HG03354 (cell line): ENCODE measurements at regions not wholly inside any gene's neighbourhood (a gene's known extent, or its start where the extent isn't known, plus 50 kb on each side); places are given as distances from the start of the nearest gene placed in this dataset.
"Not testable (repeated sequence)": the region's sequence is repeated elsewhere in the genome, so short reads cannot be mapped to it uniquely, and the experiment has no call there.

Source experiments
- ATAC-seq: cut with Tn5 transposase; IDR thresholded peaks from one replicate; pipeline ENCODE4 v1.9.1; 2021; ENCODE audit warnings: mild to moderate bottlenecking; ENCODE audit not compliant: unreplicated experiment, poor library complexity, severe bottlenecking

DNA sequence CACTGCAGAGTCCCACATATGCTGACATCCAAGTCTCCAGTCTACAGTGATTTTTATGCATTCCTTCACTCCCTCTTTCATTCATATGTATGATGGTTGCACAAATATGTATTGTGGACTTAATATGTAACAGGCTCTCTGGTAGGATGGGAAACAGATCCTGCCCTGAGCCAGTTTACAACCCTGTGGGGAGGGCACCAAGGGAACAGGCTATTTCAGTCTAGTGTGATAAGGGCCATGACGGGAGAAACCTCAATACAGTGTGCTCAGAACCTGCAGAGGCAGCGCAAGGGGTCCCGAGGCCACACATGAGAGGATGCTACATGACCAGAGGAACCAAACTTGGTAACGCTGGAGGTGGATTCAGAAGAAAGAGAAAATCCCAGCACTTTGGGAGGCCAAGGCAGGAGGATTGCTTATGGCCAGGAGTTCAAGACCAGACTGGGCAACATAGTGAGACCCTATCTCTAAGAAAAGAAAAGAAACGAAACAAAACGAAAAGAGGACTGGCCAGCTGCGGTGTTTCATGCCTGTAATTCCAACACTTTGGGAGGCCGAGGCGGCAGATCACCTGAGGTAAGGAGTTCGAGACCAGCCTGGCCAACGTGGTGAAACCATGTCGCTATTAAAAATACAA, 249.8 kb upstream of the JARID2 start:
- ATAC-seq: no peak

GRCh38 chr6:14996892-14997291, 249.0 kb upstream of the JARID2 start:
- ATAC-seq: no peak

DNA sequence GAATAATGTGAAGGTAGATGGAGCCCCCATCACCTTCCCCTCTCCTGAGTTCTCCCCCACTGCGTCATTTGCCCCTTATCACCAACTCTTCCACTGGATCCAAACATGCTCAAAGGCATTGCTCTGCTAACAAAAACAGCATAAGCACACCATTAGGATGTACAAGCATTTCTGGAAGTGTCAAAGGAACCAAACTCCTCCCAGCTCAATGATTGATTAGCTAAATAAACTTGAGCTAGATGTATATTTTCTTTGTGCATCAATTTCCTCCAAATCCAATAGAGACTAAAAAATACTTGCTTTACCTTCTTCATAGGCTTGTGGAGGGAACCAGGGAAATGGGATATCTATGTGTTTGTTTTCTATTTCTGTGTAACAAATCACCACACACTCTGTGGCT, 248.4 kb upstream of the JARID2 start:
- no peak for ATAC-seq

GRCh38 chr6:14999106-14999505, 246.8 kb upstream of the JARID2 start:
- ATAC-seq: no peak

DNA sequence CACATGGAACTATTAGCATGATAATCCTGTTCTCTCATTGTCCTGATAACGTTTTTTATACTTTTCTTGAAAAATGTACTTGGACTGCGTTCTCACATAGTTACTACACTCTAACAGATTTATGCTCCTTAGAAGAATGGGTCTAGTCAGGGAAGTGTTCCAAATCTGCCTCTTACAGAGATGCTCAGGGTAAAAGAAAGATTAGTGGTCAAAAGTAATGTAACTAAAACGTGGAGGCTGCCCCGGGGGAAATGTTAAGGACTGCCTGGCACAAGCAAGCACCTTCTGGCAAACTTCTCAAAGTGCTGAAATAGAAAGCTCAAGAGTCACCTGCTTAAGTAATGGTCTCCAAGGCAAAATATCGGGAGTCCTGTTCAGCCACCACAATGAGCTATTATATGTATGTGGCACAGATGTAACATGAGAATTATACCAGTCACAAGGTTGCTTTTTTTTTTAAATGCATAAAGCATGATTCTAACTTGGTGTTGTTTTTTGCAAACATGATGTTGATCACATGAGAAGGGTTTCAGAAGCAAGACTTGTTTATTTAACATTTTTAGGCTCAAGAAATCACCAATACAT, 244.5 kb upstream of the JARID2 start:
- no peak for ATAC-seq

DNA sequence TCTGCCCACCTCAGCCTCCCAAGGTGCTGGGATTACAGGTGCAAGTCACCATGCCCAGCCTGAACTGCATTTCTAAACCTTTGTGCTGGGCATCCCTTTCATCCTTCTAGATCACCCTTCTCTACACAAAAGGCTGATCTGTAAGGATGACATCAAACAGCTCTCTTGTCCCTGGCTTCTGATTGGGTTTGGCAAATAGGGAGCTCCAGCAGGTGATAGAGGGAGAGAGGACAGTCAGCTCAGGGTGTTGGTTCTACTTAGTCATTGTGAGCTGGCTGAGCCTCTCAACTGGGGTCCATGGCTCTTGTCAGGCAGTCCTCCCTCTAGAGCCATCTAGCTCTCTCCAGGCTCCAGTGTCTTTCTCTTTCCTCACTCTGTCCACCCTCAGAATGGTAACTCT, 237.6 kb upstream of the JARID2 start:
- no peak for ATAC-seq

GRCh38 chr6:15014958-15015357, 230.9 kb upstream of the JARID2 start:
- no peak for ATAC-seq

- ATAC-seq: no peak
These were observed 229.1 kb upstream of the JARID2 start for GRCh38 chr6:15016813-15017212.

DNA sequence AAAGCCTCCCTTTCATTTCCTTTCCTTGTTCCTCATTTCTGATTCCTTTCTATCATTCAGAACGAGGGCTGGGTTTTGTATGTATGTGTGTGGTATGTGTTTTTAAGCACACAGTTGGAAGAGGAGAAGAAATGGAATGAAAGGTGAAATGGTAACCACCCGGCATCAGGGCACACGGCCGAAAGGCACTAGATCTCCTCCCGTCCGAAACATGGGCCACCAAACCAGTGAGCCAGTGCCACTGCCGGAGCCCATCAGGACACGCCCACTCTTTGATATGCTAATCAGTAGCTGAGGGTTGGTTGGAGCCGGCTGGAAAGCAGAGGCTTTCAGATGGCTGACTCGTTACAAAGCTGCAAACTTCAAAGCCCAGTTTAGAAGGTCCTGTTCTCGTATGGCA, 228.6 kb upstream of the JARID2 start:
- ATAC-seq: no peak

- no peak for ATAC-seq
These were observed 228.1 kb upstream of the JARID2 start for GRCh38 chr6:15017803-15018202.

DNA sequence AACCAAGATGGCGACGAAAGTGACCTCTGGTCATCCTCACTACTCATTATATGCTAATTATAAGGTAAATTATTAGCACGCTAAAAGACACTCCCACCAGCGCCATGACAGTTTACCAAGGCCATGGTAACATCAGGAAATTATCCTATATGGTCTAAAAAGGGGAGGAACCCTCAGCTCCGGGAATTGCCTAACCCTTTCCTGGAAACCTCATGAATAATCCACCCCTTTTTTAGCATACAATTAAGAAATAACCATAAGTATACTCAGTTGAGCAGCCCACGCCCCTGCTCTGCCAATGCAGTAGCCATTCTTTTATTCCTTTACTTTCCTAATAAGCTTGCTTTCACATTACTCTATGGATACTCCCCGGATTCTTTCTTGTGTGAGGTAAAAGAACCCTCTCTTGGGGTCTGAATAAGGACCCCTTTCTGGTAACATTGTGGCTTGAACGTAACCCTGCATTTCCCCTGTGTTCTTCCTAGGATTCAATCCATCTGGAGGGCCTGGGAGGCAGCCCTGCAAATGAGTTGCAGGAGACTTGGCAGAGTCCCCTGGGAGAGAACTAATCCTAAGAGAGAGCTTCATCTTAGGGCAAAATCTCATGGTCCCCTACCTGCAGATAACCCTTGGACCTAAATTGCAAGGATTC, 225.6 kb upstream of the JARID2 start:
- no peak for ATAC-seq

DNA sequence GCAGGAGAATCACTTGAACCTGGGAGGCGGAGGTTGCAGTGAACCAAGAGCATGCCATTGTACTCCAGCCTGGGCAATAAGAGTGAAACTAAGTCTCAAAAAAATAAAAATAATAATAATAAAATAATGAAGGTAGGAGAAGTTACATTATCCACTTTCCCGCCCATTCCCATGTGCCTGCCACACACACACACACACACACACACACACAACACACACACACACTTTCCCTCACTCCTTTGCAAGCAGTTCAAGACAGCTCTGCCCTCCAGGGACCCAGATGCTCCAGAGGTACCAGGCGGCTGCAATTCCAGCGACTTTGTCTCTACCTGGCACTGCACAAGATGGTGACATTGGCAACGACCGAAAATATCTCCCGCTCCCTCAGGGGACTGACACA, 224.8 kb upstream of the JARID2 start:
- ATAC-seq: no peak

DNA sequence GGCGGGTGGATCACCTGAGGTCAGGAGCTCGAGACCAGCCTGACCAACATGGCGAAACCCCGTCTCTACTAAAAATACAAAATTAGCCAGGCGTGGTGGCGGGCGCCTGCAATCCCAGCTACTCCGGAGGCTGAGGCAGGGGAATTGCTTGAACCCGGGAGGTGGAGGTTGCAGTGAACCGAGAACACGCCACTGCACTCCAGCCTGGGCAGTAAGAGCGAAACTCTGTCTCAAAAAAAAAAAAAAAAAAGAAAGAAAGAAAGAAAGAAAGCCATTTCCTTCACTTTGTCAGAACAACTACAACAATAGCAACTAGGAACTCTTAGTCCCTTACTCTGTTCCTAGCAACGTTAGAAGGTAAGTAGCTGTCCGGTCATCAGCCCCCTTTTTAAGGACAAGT, 222.9 kb upstream of the JARID2 start:
- not testable (repeated sequence) for ATAC-seq

DNA sequence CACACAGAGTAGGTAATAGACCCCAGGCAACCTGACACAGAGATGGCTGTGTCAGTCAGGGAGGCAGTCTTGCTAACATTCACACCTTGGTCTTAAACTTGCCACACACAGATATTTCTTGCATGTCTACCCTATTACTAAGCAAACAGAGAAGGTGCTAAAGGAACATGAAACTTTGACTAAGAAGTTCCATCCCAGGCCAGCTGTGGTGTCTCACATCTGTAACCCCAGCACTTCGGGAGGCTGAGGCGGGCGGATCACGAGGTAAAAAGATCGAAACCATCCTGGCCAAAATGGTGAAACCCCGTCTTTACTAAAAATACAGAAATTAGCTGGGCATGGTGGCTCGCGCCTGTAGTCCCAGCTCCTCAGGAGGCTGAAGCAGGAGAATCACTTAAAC, 222.4 kb upstream of the JARID2 start:
- ATAC-seq: peak; percentile 93

DNA sequence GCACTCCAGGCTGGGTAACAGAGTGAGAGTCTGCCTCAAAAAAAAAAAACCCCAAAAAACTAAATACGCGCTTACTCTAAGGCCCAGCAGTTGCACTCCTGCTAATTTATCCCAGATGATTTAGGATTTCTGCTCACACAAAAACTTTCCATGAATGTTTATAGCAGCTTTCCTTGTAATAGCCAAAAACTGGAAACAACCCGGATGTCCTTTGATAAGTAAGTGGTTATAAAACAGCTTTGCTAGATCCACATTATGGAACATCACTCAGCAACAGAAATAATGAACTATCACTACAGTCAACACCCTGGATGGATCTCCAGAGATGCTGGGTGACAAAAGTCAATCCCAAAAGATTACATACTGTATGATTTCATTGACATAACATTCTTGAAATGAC, 220.4 kb upstream of the JARID2 start:
- ATAC-seq: no peak

DNA sequence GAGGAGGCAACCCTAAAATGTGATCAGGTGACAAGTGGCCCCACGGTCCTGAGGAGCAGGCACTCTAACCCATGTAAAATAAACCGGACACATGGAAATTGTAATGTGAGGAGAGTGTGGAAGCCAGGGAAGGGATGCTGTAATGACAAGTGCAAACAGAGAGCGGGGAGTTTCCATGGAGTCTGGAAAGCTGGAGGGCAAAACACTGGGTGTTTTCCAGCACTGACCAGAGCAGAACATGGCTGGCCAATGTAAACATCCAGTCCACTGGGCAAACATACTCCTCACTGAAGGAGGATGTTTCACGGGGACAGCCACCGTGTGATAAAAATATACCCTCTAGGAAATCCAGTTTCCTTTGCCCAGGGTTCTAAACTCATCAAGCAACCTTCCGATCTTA, 219.0 kb upstream of the JARID2 start:
- ATAC-seq: no peak

- ATAC-seq: no peak
These were observed 218.4 kb upstream of the JARID2 start for GRCh38 chr6:15027472-15027871.

DNA sequence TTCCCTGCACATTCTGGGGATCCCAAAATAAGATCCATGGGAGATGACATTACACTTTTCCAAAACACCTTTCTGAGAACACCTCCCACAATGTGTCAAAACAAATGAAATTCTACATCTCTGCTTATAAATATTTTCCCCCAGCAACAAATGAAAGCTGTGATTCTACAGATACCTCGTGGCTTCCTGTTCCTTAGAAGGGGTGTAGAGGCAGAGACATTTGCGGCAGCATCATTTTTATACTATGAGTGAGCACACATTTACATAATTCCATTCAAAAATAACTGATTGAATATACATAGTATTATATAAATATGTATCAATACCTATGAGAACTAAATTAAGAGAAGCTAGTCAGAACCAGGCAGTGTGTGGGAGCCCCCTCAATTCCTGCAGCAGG, 213.9 kb upstream of the JARID2 start:
- ATAC-seq: no peak

DNA sequence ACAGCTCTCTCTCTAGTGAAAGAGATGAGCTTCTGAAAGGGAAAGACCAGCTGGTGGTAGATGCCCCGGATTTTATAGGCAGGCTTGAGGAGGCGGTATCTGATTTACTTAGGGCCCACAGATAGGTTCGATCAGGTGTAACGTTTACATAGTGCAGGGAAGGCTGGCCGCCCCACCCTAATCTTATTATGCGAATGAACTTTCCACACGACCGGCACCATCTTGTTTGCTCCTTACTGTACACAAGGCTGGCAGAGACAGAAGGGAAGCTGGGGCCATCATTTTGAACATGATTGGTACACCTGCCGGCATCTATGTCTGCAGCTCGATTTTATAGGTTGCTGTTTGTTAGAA, 212.0 kb upstream of the JARID2 start:
- ATAC-seq: no peak

GRCh38 chr6:15036690-15037245, 209.1 kb upstream of the JARID2 start:
- ATAC-seq: no peak

- no peak for ATAC-seq
These were observed 208.6 kb upstream of the JARID2 start for GRCh38 chr6:15037253-15037652.
